Loucy (cell line): ENCODE measurements at regions not wholly inside any gene's neighbourhood (a gene's known extent, or its start where the extent isn't known, plus 50 kb on each side); places are given as distances from the start of the nearest gene placed in this dataset.

Source experiments
- H2AFZ ChIP-seq: fragments of 200-600 bp; sonication (generic); 2 replicates; pipeline ENCODE4 v1.6.0; 2016; ENCODE audit warnings: antibody characterized with exemption, mild to moderate bottlenecking, low read length, moderate library complexity
- H3F3A ChIP-seq: fragments of 200-600 bp; 2 replicates; pipeline ENCODE4 v1.6.0; 2016; ENCODE audit warnings: antibody characterized with exemption, low read depth, mild to moderate bottlenecking
- H3K27me3 ChIP-seq: fragments of 200-600 bp; sonication (generic); 2 replicates; pipeline ENCODE4 v1.6.1; 2014; ENCODE audit warnings: low read length, mild to moderate bottlenecking; ENCODE audit not compliant: insufficient read depth, poor library complexity, severe bottlenecking
- H3K36me3 ChIP-seq: fragments of 200-600 bp; sonication (generic); 2 replicates; pipeline ENCODE4 v1.6.1; 2016; ENCODE audit warnings: low read length; ENCODE audit not compliant: insufficient read depth
- H3K4me1 ChIP-seq: fragments of 200-600 bp; sonication (generic); 2 replicates; pipeline ENCODE4 v1.5.1; 2014; ENCODE audit warnings: low read length, mild to moderate bottlenecking; ENCODE audit not compliant: insufficient read depth, poor library complexity, severe bottlenecking
- H3K4me2 ChIP-seq: fragments of 200-600 bp; sonication (generic); 2 replicates; pipeline ENCODE4 v1.6.0; 2014; ENCODE audit warnings: antibody characterized with exemption, low read length, low read depth, mild to moderate bottlenecking; ENCODE audit not compliant: poor library complexity, severe bottlenecking
- H3K4me3 ChIP-seq: fragments of 200-600 bp; sonication (generic); 2 replicates; pipeline ENCODE4 v1.5.1; 2014; ENCODE audit warnings: low read length, mild to moderate bottlenecking, mixed read lengths; ENCODE audit not compliant: poor library complexity, severe bottlenecking
- H3K79me2 ChIP-seq: fragments of 200-600 bp; sonication (generic); 2 replicates; pipeline ENCODE4 v1.6.1; 2014; ENCODE audit warnings: low read length; ENCODE audit not compliant: insufficient read depth
- H3K9ac ChIP-seq: fragments of 200-600 bp; sonication (generic); 2 replicates; pipeline ENCODE4 v1.6.0; 2014; ENCODE audit warnings: mild to moderate bottlenecking, low read depth, low read length, moderate library complexity; ENCODE audit not compliant: poor library complexity, severe bottlenecking
- H3K9me2 ChIP-seq: fragments of 200-600 bp; sonication (generic); replicated peaks from 2 replicates; pipeline ENCODE4 v1.6.1; 2016; ENCODE audit warnings: low read depth, low read length, mixed read lengths
- H3K9me3 ChIP-seq: fragments of 200-600 bp; sonication (generic); 2 replicates; pipeline ENCODE4 v1.6.1; 2014; ENCODE audit warnings: mild to moderate bottlenecking, antibody characterized with exemption, low read length, low read depth; ENCODE audit not compliant: insufficient read depth
- H4K20me1 ChIP-seq: fragments of 200-600 bp; sonication (generic); 2 replicates; pipeline ENCODE4 v1.6.0; 2014; ENCODE audit warnings: antibody characterized with exemption, low read length, mild to moderate bottlenecking; ENCODE audit not compliant: insufficient read depth, poor library complexity, severe bottlenecking
- CTCF ChIP-seq: fragments of 200-600 bp; sonication (generic); conservative IDR thresholded peaks from 2 replicates; pipeline ENCODE4 v1.5.1; 2014; ENCODE audit warnings: mild to moderate bottlenecking, antibody characterized with exemption, low read length
- EZH2phosphoT487 ChIP-seq: fragments of 200-600 bp; IDR thresholded peaks from 2 replicates; pipeline ENCODE4 v1.6.1; 2018; ENCODE audit warnings: antibody characterized with exemption, mild to moderate bottlenecking, moderate library complexity, borderline replicate concordance

GRCh38 chr1:234931404-234931973 is 197.1 kb downstream of the TOMM20 start:
- TF ChIP-seq CTCF (no peak), EZH2phosphoT487 (no peak)
- Histone ChIP-seq H3K79me2 (no peaks in the 10 kb centered on the region), H3K27me3 (no peaks in the 10 kb centered on the region), H3F3A (no peaks in the 10 kb centered on the region), H2AFZ (no peak overlapping the region), H3K9me2 (no peaks in the 10 kb centered on the region), H3K9me3 (no peaks in the 10 kb centered on the region), H3K4me1 (peaks cover 41% of the 10 kb centered on the region), H3K4me3 (no peak overlapping the region), H3K9ac (no peak overlapping the region), H4K20me1 (no peaks in the 10 kb centered on the region), H3K4me2 (no peak overlapping the region), H3K36me3 (no peaks in the 10 kb centered on the region)

GRCh38 chr1:234929369-234929768 is 199.3 kb downstream of the TOMM20 start:
- Histone ChIP-seq H3K36me3 (no peaks in the 10 kb centered on the region), H2AFZ (no peak overlapping the region), H3K79me2 (no peaks in the 10 kb centered on the region), H3K9me2 (no peaks in the 10 kb centered on the region), H3K4me2 (no peak overlapping the region), H3K27me3 (no peaks in the 10 kb centered on the region), H3K4me1 (peaks cover 48% of the 10 kb centered on the region), H3F3A (no peaks in the 10 kb centered on the region), H3K4me3 (no peak overlapping the region), H3K9ac (no peak overlapping the region), H3K9me3 (no peaks in the 10 kb centered on the region), H4K20me1 (no peaks in the 10 kb centered on the region)
- TF ChIP-seq CTCF, result no peak
- no peak for TF ChIP-seq EZH2phosphoT487

GRCh38 chr1:234928642-234929041 is 200.0 kb downstream of the TOMM20 start:
- H3K27me3 ChIP-seq, result no peaks in the 10 kb centered on the region

More at GRCh38 chr1:234928642-234929041, 200.0 kb downstream of the TOMM20 start:
- Histone ChIP-seq H3K9me2 (no peaks in the 10 kb centered on the region), H3F3A (no peaks in the 10 kb centered on the region), H3K36me3 (no peaks in the 10 kb centered on the region), H3K4me3 (no peak overlapping the region), H2AFZ (no peak overlapping the region), H3K4me1 (peaks cover 46% of the 10 kb centered on the region), H3K9me3 (no peaks in the 10 kb centered on the region), H3K4me2 (peak overlapping the region; percentile 51), H3K79me2 (no peaks in the 10 kb centered on the region), H4K20me1 (no peaks in the 10 kb centered on the region), H3K9ac (no peak overlapping the region)
- TF ChIP-seq EZH2phosphoT487 (no peak), CTCF (no peak)
